Activated naive CD8-positive, alpha-beta T cell treated with anti-CD3 and anti-CD28 coated beads, Interleukin-2, amount 50 U/mL, for 24 hours (primary cell): ENCODE measurements at regions not wholly inside any gene's neighbourhood (a gene's known extent, or its start where the extent isn't known, plus 50 kb on each side); places are given as distances from the start of the nearest gene placed in this dataset.

Experiments used
- ATAC-seq: fragments of 150-1000 bp; cut with Tn5 transposase; one replicate; pipeline ENCODE4 v1.10.0; 2021
- DNase-seq: peaks from one replicate; pipeline ENCODE4 v3.0.0; 2021
- H3K27ac Mint-ChIP-seq: one replicate; pipeline ENCODE4 v1.8.0; 2021; ENCODE audit warnings: mild to moderate bottlenecking, mixed read lengths
- H3K27me3 Mint-ChIP-seq: one replicate; pipeline ENCODE4 v1.8.0; 2021; ENCODE audit warnings: mixed read lengths
- H3K36me3 Mint-ChIP-seq: one replicate; pipeline ENCODE4 v1.8.0; 2021; ENCODE audit warnings: low read depth, mixed read lengths
- H3K4me1 Mint-ChIP-seq: one replicate; pipeline ENCODE4 v1.8.0; 2021; ENCODE audit warnings: mixed read lengths
- H3K4me3 Mint-ChIP-seq: one replicate; pipeline ENCODE4 v1.8.0; 2021; ENCODE audit warnings: mild to moderate bottlenecking, moderate library complexity, mixed read lengths
- H3K9me3 Mint-ChIP-seq: one replicate; pipeline ENCODE4 v1.8.0; 2021; ENCODE audit warnings: mixed read lengths

DNA sequence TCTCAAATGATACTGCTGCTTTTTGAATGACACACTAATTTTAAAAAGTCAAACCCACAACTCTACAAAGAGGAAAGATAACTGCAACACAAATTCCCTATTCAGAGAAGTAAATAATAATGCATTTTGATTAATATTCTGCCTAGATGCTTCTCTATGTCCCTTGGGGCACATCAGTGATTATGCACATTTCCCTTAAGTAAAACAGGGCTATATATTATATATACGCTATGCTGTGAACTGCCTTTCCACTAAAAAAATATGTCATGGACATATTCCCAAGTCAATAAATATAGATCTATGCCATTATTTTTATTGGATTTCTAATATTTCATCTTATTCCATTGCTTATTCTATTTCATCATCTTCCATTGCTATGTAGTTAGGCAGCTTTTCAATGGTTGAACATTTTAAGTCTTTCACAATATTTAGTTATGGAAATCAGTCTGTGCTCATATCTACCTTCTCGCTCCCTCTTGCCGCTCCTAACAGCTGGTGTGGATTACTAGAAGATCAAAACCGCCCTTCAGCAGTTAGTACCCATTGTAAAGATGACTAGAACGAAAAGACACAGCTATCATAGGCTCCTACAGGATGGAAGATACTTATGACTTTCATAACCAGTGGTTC is 468.2 kb upstream of the GOT2 start:
- Mint-ChIP-seq H3K27ac (no peak overlapping the region), H3K4me3 (no peak overlapping the region), H3K36me3 (no peaks in the 10 kb centered on the region), H3K9me3 (peaks cover 3% of the 10 kb centered on the region), H3K4me1 (no peaks in the 10 kb centered on the region), H3K27me3 (no peaks in the 10 kb centered on the region)
- ATAC-seq (no peak), DNase-seq (no peak)

DNA sequence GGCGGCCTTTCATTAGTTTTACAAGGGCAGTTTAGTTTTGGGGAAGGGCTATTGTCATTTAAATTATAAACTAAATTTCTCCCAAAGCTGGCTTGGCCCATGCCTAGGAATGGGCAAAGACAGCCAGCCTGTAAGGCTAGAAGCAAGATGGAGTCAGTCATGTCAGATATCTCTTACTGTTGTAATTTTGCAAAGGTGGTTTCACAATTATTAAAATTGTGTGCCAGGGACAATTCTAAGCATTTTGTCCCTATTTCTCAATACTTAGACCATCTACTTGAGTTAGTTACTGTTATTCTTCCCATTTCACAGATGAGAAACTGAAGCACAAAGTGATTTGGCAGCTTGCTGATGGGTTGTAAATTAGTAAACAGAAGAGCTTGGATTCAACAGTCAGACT is 467.7 kb upstream of the GOT2 start:
- Mint-ChIP-seq H3K4me1 (no peaks in the 10 kb centered on the region), H3K27me3 (no peaks in the 10 kb centered on the region), H3K27ac (no peak overlapping the region), H3K4me3 (no peak overlapping the region), H3K9me3 (no peaks in the 10 kb centered on the region), H3K36me3 (no peaks in the 10 kb centered on the region)
- DNase-seq = no peak
- ATAC-seq = no peak

DNA sequence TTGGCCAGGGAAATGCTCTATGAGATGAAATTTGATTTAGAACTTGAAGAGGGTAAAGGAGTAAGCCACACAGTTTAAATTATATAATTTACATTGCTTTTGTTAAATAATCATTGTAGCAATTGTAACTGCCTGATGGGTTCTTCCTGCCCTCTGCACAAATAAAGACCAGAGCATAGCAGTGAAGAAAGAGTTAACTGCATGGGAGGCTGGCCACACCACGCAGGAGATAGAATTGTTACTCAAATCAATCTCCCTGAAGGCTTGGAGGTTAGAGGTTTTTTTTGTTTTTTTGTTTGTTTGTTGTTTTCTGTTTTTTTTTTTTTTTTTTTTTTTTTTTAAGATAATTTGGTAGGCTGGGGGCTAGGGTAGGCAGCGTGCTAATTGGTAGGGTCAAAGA is 467.0 kb upstream of the GOT2 start:
- no peak overlapping the region for H3K27ac Mint-ChIP-seq
- H3K36me3 Mint-ChIP-seq = no peaks in the 10 kb centered on the region
- ATAC-seq = no peak
- no peaks in the 10 kb centered on the region for H3K9me3 Mint-ChIP-seq
- no peak overlapping the region for H3K4me3 Mint-ChIP-seq
- no peaks in the 10 kb centered on the region for H3K27me3 Mint-ChIP-seq
- DNase-seq = no peak
- no peaks in the 10 kb centered on the region for H3K4me1 Mint-ChIP-seq

DNA sequence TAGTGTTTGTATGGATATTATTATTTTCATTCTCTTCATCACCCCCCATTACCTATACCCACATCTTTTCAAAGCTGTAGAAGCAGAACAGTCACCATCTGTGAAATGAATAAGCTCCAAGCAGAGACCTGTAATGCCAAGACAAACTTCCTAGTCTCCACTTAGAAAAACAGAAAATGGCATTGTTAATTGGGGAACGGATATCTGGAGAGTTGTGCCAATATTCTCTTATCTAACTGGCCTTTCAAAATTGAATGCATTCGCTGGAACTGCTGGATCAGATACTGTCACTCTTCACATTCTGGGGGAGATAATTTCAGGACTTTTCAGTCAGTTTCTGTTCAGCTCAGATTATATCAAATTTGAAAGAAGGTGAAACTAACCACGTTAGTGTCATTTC is 464.4 kb upstream of the GOT2 start:
- no peak overlapping the region for H3K4me3 Mint-ChIP-seq
- no peaks in the 10 kb centered on the region for H3K4me1 Mint-ChIP-seq
- no peak for ATAC-seq

DNA sequence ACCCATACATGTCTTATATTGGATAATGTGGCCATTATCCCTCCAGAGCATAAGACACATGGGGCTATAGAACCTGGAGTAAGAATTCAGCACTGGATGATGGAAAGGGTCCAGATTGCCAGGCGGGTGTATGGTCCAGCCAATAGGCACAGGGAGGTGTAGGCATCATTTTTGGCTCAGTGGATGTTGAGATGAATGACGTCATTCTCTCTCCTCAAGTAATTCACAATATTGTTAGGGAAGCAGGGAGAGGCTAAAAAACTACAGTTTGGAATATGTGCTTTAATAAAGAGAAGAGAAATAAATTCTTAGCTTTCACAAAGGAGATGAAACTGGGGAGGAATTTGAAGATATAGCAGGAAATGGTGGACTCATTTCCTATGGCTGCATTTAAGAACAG is 461.1 kb upstream of the GOT2 start:
- Mint-ChIP-seq H3K27me3 (no peaks in the 10 kb centered on the region), H3K9me3 (no peaks in the 10 kb centered on the region), H3K36me3 (no peaks in the 10 kb centered on the region), H3K27ac (no peak overlapping the region), H3K4me3 (no peak overlapping the region), H3K4me1 (no peaks in the 10 kb centered on the region)
- ATAC-seq (no peak), DNase-seq (no peak)

More for the DNA sequence above, 464.4 kb upstream of the GOT2 start:
- no peaks in the 10 kb centered on the region for H3K9me3 Mint-ChIP-seq
- no peak for DNase-seq
- no peaks in the 10 kb centered on the region for H3K36me3 Mint-ChIP-seq
- H3K27ac Mint-ChIP-seq = no peak overlapping the region
- no peaks in the 10 kb centered on the region for H3K27me3 Mint-ChIP-seq

DNA sequence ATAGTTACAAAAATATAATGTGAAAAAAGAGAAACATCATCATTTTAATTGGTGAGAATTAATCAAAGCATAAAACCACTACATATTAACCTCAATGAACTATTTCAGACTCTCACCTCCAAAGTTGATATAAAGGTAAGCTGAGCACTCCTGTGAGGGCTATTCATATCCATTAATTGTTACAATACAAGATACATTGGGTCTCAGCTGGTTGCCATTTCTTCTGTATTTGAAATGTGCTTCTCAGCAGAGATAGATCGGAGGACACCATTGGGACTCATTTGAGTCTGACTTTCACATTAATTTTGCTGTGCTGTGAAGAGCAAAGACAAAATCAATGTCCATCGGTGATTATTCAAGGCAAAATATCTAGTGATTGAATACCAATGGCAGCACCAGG is 459.5 kb upstream of the GOT2 start:
- Mint-ChIP-seq H3K4me1 (no peaks in the 10 kb centered on the region), H3K36me3 (no peaks in the 10 kb centered on the region), H3K4me3 (no peak overlapping the region), H3K27ac (no peak overlapping the region), H3K9me3 (no peaks in the 10 kb centered on the region), H3K27me3 (no peaks in the 10 kb centered on the region)
- no peak for ATAC-seq
- no peak for DNase-seq

DNA sequence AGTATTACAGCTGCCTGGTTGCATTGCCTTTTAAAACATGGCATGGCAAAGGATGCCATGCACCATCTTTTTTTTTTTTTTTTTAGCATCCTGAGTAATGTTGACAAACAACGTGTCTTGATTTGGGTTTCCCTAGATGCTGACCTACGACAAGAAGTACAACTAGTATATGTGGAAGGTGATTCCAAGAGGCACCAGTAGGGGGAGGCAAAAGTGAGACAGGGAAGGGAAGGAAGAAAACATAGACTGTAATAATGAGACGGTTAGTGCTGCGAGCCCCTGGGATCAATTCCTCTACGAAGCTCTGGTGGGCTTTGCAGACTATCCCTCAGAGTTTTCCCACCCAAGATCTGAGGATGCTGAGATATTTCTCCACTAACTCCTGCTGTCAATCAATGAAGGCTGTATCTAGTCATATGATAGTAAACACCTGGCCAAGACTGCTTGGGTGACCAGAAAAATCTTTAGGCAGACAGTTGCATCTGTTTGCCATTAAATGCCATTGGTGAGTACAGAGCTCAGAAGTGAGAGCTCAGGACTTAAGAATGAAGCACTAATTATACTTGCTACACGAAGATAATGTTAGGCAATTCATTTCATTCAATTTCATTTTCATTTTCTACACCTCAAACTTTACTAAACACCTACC is 458.6 kb upstream of the GOT2 start:
- Mint-ChIP-seq H3K27ac (no peak overlapping the region), H3K9me3 (no peaks in the 10 kb centered on the region), H3K4me1 (no peaks in the 10 kb centered on the region), H3K4me3 (no peak overlapping the region), H3K27me3 (no peaks in the 10 kb centered on the region), H3K36me3 (no peaks in the 10 kb centered on the region)
- ATAC-seq = no peak
- peak; percentile 10 for DNase-seq

DNA sequence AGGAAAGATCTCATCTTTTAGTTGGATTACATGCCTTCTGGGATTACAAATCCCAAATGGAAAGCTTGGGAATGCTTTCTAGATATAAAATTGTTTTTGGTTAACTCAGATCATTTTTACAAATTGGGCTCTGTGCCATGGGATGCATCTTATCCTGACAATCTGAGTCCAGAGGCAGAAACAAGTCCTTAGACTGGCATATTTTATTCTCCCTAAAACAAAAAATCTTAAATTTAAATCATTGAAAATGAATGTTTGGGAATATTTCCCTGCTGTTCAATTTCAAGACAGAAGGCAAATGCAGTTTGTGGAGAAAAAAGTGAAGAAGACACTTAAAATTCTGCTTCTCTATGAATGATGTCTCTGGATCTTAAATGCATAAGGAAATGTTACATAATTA is 456.6 kb upstream of the GOT2 start:
- Mint-ChIP-seq H3K9me3 (no peaks in the 10 kb centered on the region), H3K4me1 (no peaks in the 10 kb centered on the region), H3K27ac (no peak overlapping the region), H3K4me3 (no peak overlapping the region), H3K36me3 (no peaks in the 10 kb centered on the region), H3K27me3 (no peaks in the 10 kb centered on the region)
- no peak for ATAC-seq
- DNase-seq = no peak

DNA sequence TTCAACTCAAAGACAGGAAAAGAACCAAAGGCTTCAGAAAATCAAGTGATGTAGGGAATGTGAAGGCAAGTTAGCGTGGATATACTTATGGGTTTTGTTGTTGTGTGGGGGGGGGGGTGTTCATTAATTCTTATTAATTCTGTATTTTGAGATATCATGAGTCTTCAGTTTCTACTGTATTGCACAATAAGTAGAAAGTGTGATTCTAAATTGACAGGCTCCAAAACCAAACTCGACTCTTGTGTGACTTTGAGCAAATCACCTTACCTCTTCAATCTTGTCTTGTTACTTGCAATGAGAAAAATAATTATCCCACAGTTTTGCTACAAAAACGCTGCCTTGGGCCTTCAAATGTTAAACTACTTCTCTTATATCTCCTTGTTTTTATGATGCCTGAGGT is 453.9 kb upstream of the GOT2 start:
- H3K9me3 Mint-ChIP-seq = no peaks in the 10 kb centered on the region
- ATAC-seq = no peak
- H3K27ac Mint-ChIP-seq = no peak overlapping the region
- DNase-seq = no peak
- H3K27me3 Mint-ChIP-seq = no peaks in the 10 kb centered on the region
- H3K36me3 Mint-ChIP-seq = no peaks in the 10 kb centered on the region
- H3K4me3 Mint-ChIP-seq = no peak overlapping the region
- H3K4me1 Mint-ChIP-seq = no peaks in the 10 kb centered on the region

DNA sequence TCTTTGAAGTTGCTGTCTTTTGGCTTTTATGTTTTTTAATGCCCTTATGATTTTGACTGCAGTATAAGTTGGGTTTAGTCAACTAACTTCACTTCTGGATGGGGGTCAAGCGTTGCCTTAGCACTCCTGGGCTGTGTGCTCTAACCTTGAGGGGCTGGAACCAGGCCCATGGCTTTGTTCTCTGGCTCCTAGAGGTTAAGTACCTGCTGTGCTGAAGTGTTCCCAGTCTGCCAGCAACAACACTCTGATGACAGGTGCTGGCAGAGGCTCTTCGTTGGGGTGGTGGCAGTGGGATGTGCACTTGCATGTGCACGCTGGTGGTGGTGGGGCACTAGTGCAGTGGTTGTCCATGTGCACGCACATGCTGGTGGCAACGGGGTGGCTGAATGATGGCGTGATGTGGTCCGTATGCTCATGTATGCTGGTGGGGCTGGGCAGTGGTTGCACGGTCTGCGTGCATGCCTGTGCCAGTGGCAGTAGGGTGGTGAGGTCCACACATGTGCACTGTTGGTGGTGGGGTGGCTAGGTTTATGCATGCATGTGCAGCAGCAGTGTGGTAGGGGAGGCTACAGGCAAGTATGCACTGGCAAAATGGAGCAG is 447.8 kb upstream of the GOT2 start:
- no peak for ATAC-seq
- Mint-ChIP-seq H3K4me3 (no peak overlapping the region), H3K9me3 (no peaks in the 10 kb centered on the region), H3K4me1 (no peaks in the 10 kb centered on the region), H3K27me3 (no peaks in the 10 kb centered on the region), H3K27ac (no peak overlapping the region), H3K36me3 (no peaks in the 10 kb centered on the region)
- no peak for DNase-seq

DNA sequence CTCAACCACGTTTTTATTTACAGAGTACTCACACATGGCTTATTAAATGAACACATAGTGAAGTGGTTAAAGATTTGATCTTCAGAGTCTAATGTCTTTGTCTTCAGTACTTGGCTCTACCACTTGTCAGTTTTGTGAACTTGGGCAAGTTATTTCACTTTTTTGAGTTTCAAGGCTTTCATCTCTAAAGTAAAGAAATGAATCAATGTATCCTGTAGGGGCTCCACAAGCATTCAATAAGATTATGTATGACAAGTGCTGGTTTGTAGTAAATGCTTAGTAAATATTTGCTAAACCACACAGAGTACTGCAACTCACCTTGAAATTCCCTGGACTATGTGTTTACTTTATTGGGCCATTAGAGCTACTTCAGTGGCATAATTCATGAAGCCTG is 446.0 kb upstream of the GOT2 start:
- H3K27me3 Mint-ChIP-seq = no peaks in the 10 kb centered on the region
- no peak for DNase-seq
- H3K27ac Mint-ChIP-seq = no peak overlapping the region
- H3K36me3 Mint-ChIP-seq = no peaks in the 10 kb centered on the region
- H3K9me3 Mint-ChIP-seq = peaks cover 6% of the 10 kb centered on the region
- ATAC-seq = no peak
- H3K4me1 Mint-ChIP-seq = no peaks in the 10 kb centered on the region
- no peak overlapping the region for H3K4me3 Mint-ChIP-seq

DNA sequence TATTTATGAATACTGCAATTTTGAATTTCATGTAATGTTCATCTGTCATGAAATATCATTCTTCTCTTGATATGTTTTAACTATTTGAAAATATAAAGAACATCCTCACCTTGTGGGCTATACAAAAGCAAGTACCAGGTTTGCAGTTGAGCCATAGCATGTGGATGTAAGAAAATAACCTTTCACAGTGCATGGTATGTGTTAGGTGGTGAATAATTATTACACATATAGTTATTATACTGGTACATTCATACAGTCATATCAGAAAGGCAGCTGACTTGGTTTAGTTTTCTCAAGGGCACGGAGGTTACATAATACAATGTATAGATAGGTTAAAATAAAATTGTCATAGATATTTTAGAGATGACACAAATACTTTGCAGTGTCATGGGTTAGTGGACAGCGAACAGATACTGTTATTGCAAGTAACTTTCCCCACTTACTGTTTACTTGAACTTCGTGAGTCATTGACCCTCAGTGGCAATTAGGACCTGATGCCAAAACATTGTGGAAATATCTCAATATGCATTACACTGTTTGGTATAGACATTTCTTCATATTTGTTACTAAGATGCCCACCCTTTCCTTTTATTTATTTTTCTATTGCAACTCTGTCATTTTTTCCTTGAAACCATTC is 445.4 kb upstream of the GOT2 start:
- Mint-ChIP-seq H3K4me3 (no peak overlapping the region), H3K27ac (no peak overlapping the region), H3K36me3 (no peaks in the 10 kb centered on the region), H3K27me3 (no peaks in the 10 kb centered on the region), H3K9me3 (peaks cover 6% of the 10 kb centered on the region), H3K4me1 (no peaks in the 10 kb centered on the region)
- ATAC-seq (no peak), DNase-seq (no peak)

DNA sequence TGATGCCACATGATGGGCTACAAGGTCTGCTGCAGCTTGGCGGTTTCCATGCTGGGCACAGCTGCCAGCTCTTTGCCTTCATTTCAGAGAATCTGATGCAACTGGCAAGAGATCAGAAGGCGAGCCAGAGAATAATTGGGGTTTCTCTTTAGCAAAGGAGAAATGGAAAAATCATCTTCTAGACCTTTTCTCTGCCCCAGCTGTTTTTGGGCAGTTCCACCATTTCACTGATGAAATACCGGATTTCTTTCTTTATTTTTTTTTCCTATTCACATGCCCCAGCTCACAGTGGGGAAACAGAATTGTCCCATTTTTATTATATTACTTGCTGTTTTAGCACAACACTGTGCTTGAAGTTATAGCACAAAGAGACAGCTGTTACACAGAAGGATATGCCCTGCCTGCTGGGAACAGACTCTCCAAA is 439.3 kb upstream of the GOT2 start:
- no peaks in the 10 kb centered on the region for H3K27me3 Mint-ChIP-seq
- no peak overlapping the region for H3K4me3 Mint-ChIP-seq
- H3K9me3 Mint-ChIP-seq = peaks cover 6% of the 10 kb centered on the region
- no peak overlapping the region for H3K27ac Mint-ChIP-seq
- no peaks in the 10 kb centered on the region for H3K4me1 Mint-ChIP-seq
- DNase-seq (no peak), ATAC-seq (no peak)
- H3K36me3 Mint-ChIP-seq = no peaks in the 10 kb centered on the region

DNA sequence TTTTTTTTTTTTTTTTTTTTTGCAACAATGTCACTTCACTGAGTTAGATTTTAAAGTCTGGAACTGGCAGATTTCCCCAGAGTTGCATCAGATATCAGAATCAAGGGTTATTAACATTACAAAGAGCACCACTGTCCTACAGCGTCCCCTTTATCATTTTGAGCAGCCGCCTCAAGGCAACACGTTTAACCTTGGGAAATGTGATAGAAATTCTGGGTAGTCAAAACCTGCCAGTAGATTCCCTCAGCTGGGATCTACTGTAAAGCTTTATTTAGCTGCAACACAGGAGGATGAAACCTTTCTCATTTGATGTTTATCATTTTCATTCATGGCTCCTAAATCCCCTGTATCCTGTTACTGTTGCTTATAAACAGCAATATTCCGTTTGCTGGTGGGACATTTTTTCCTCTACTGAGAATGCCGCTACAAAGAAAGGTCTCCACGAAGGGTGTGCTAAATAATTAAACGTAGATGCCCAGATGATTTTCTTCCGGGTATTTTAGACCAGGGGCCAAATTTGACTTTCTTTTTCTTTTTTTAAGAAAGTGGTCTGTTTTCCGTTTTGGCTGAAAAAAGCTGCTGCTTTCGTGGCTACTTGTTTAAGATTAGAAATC is 436.1 kb upstream of the GOT2 start:
- Mint-ChIP-seq H3K36me3 (no peaks in the 10 kb centered on the region), H3K4me1 (no peaks in the 10 kb centered on the region), H3K27me3 (no peaks in the 10 kb centered on the region), H3K4me3 (no peak overlapping the region), H3K9me3 (peaks cover 5% of the 10 kb centered on the region), H3K27ac (no peak overlapping the region)
- ATAC-seq (no peak), DNase-seq (no peak)

DNA sequence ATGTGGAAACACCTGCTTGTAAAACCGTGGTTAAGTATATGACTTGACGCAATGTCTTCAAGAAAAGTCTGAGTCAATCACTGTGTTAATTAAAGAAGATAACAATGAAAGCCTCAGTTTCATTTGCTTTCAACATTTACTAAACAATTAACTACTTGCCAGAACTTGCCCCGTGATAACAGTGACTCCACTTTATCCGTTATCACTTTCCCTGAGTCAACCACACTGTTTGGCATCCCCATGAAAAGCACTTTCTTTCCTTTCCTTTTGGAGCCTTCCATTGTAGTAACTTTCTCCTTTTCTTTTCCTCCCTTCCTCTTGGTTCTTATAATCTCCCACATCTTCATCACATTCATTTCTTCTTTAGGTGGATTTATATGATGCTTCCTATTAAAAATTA is 435.1 kb upstream of the GOT2 start:
- no peak for DNase-seq
- H3K9me3 Mint-ChIP-seq = peaks cover 5% of the 10 kb centered on the region

More for the DNA sequence above, 435.1 kb upstream of the GOT2 start:
- Mint-ChIP-seq H3K27me3 (no peaks in the 10 kb centered on the region), H3K36me3 (no peaks in the 10 kb centered on the region), H3K27ac (no peak overlapping the region), H3K4me3 (no peak overlapping the region), H3K4me1 (no peaks in the 10 kb centered on the region)
- ATAC-seq = no peak
